Esophagus squamous epithelium (tissue), 5 donors: ENCODE measurements at regions not wholly inside any gene's neighbourhood (a gene's known extent, or its start where the extent isn't known, plus 50 kb on each side); places are given as distances from the start of the nearest gene placed in this dataset.

Experiments
- DNase-seq: peaks from one replicate; lab custom pipeline; 2025; lab: John Stamatoyannopoulos, UW
- H3K27ac ChIP-seq, 4 donors: fragments of 200-600 bp; sonication (generic); one replicate each; pipeline ENCODE4 v1.5.1; 2016 to 2019; ENCODE audit warnings: mild to moderate bottlenecking in 1 of 4
- H3K27me3 ChIP-seq, 4 donors: fragments of 200-600 bp; sonication (generic); 1 replicate in 3 of 4; 2 replicates in 1 of 4; pipeline versions ENCODE4 v1.5.1 to v1.6.0; 2017 to 2021; ENCODE audit warnings: antibody characterized with exemption in 1 of 4
- H3K36me3 ChIP-seq, 3 donors: fragments of 200-600 bp; sonication (generic); one replicate each; pipeline ENCODE4 v1.5.1; 2016 to 2019
- H3K4me1 ChIP-seq, 3 donors: fragments of 200-600 bp; sonication (generic); one replicate each; pipeline ENCODE4 v1.5.1; 2017 to 2019
- H3K4me3 ChIP-seq, 4 donors: fragments of 200-600 bp; sonication (generic); 1 replicate in 3 of 4; 2 replicates in 1 of 4; pipeline ENCODE4 v1.5.1; 2016 to 2019; ENCODE audit warnings: mild to moderate bottlenecking in 2 of 4, moderate library complexity in 1 of 4
- H3K9me3 ChIP-seq, 3 donors: fragments of 200-600 bp; sonication (generic); one replicate each; pipeline ENCODE4 v1.5.1; 2016 to 2019
- CTCF ChIP-seq, 6 experiments: fragments of 450-650 bp in 4 of 6; fragments of 200-600 bp in 2 of 6; sonication (generic) in 2 of 6; IDR thresholded peaks; one replicate each; pipeline ENCODE4 v1.5.1; 2016 to 2019; ENCODE audit warnings: antibody characterized with exemption in 6 of 6, mild to moderate bottlenecking in 4 of 6, moderate library complexity in 4 of 6
- POLR2A ChIP-seq, 4 donors: fragments of 450-650 bp; IDR thresholded peaks; one replicate each; pipeline ENCODE4 v1.6.1; 2017; ENCODE audit warnings: antibody characterized with exemption in 4 of 4, mild to moderate bottlenecking in 4 of 4, moderate library complexity in 3 of 4
- WGBS, 2 donors: methylation state at CpG; one replicate each; pipeline ENCODE4 v1.1.5; 2018; 5-methylcytosine and 5-hydroxymethylcytosine counted together
- intact Hi-C: fragments of 100-400 bp; cut with DNase I; formaldehyde crosslinking; loops from one replicate; pipeline ENCODE4 v1.15.0; 2022
- donor health status: DM: yes; HTN: yes; CAD: no.

GRCh38 chr10:107487284-107487683 lies 322.8 kb upstream of the SORCS1 start:
- Histone ChIP-seq H3K27me3 (no peaks in the 10 kb centered on the region), H3K4me1 (no peaks in the 10 kb centered on the region), H3K27ac (no peak overlapping the region), H3K36me3 (no peaks in the 10 kb centered on the region), H3K9me3 (no peaks in the 10 kb centered on the region), H3K4me3 (no peak overlapping the region)
- no peak for TF ChIP-seq CTCF (IDR thresholded peaks at IDR 0.05)
- no peak for TF ChIP-seq POLR2A (IDR thresholded peaks at IDR 0.05)
- whole genome bisulfite sequencing, 2 donors = 53 to 57% methylated on average over 4 of the region's 4 CpGs
- intact Hi-C loops = no loop called here
- DNase-seq = no peak

GRCh38 chr10:107485019-107485418 lies 320.5 kb upstream of the SORCS1 start:
- Histone ChIP-seq H3K27me3 (no peaks in the 10 kb centered on the region), H3K36me3 (no peaks in the 10 kb centered on the region), H3K27ac (no peak overlapping the region), H3K4me3 (no peak overlapping the region), H3K9me3 (no peaks in the 10 kb centered on the region), H3K4me1 (no peaks in the 10 kb centered on the region)
- WGBS, 2 donors = 39 to 78% methylated on average over 2 of the region's 2 CpGs
- no peak for DNase-seq
- intact Hi-C loops = no loop called here
- no peak for TF ChIP-seq CTCF (IDR thresholded peaks at IDR 0.05)
- no peak for TF ChIP-seq POLR2A (IDR thresholded peaks at IDR 0.05)

- Histone ChIP-seq H3K36me3 (no peaks in the 10 kb centered on the region), H3K27me3 (no peaks in the 10 kb centered on the region), H3K4me3 (no peak overlapping the region), H3K9me3 (no peaks in the 10 kb centered on the region), H3K4me1 (no peaks in the 10 kb centered on the region), H3K27ac (no peak overlapping the region)
- WGBS, 2 donors = 72 to 79% methylated on average over 7 of the region's 7 CpGs
- TF ChIP-seq POLR2A (IDR thresholded peaks at IDR 0.05) = no peak
- TF ChIP-seq CTCF (IDR thresholded peaks at IDR 0.05) = no peak
- DNase-seq = no peak
- intact Hi-C loops = no loop called here
Observed at GRCh38 chr10:107481881-107482280, 317.4 kb upstream of the SORCS1 start.

GRCh38 chr10:107481224-107481623 lies 316.7 kb upstream of the SORCS1 start:
- no peaks in the 10 kb centered on the region for H3K36me3 ChIP-seq
- whole genome bisulfite sequencing, 2 donors = 73 to 74% methylated on average over 6 of the region's 6 CpGs
- no peaks in the 10 kb centered on the region for H3K4me1 ChIP-seq
- H3K27ac ChIP-seq = no peak overlapping the region
- H3K27me3 ChIP-seq = no peaks in the 10 kb centered on the region
- H3K9me3 ChIP-seq = no peaks in the 10 kb centered on the region
- no peak for DNase-seq
- no peak overlapping the region for H3K4me3 ChIP-seq
- TF ChIP-seq POLR2A (IDR thresholded peaks at IDR 0.05) (no peak), CTCF (IDR thresholded peaks at IDR 0.05) (no peak)
- intact Hi-C loops = no loop called here

GRCh38 chr10:107480781-107481180 lies 316.3 kb upstream of the SORCS1 start:
- no peak overlapping the region for H3K27ac ChIP-seq
- TF ChIP-seq POLR2A (IDR thresholded peaks at IDR 0.05) (no peak), CTCF (IDR thresholded peaks at IDR 0.05) (no peak)
- intact Hi-C loops = no loop called here
- H3K4me1 ChIP-seq = no peaks in the 10 kb centered on the region
- H3K36me3 ChIP-seq = no peaks in the 10 kb centered on the region
- no peaks in the 10 kb centered on the region for H3K9me3 ChIP-seq
- H3K4me3 ChIP-seq = no peak overlapping the region
- no peak for DNase-seq
- no peaks in the 10 kb centered on the region for H3K27me3 ChIP-seq
